ENCODE measurements at regions not wholly inside any gene's neighbourhood (a gene's known extent, or its start where the extent isn't known, plus 50 kb on each side); places are given as distances from the start of the nearest gene placed in this dataset.

GRCh38 chr5:57989378-57989777 lies 470.5 kb downstream of the PLK2 start:
- no peak for TF ChIP-seq CTCF (IDR thresholded peaks at IDR 0.05)

- no peak for TF ChIP-seq CTCF (IDR thresholded peaks at IDR 0.05)
These were observed 471.1 kb downstream of the PLK2 start for GRCh38 chr5:57988813-57989212.

GRCh38 chr5:57987552-57987951 lies 472.3 kb downstream of the PLK2 start:
- no peak for TF ChIP-seq CTCF (IDR thresholded peaks at IDR 0.05)

- no peak for TF ChIP-seq CTCF (IDR thresholded peaks at IDR 0.05)
These were observed 473.0 kb downstream of the PLK2 start for GRCh38 chr5:57986761-57987341.

- TF ChIP-seq CTCF (IDR thresholded peaks at IDR 0.05), result no peak
These were observed 476.5 kb downstream of the PLK2 start for GRCh38 chr5:57983426-57983825.

GRCh38 chr5:57979671-57980070 lies 480.2 kb downstream of the PLK2 start:
- TF ChIP-seq CTCF (IDR thresholded peaks at IDR 0.05), result no peak

- TF ChIP-seq CTCF (IDR thresholded peaks at IDR 0.05), result no peak
These were observed 483.4 kb downstream of the PLK2 start for GRCh38 chr5:57976506-57976905.

- no peak for TF ChIP-seq CTCF (IDR thresholded peaks at IDR 0.05)
These were observed 478.0 kb upstream of the ACTBL2 start for GRCh38 chr5:57960569-57960968.
